GM03348 (cell line): ENCODE measurements at regions not wholly inside any gene's neighbourhood (a gene's known extent, or its start where the extent isn't known, plus 50 kb on each side); places are given as distances from the start of the nearest gene placed in this dataset.

Experiments used
- DNase-seq: peaks from one replicate; pipeline ENCODE4 v3.0.0; 2012; ENCODE audit warnings: low spot score

DNA sequence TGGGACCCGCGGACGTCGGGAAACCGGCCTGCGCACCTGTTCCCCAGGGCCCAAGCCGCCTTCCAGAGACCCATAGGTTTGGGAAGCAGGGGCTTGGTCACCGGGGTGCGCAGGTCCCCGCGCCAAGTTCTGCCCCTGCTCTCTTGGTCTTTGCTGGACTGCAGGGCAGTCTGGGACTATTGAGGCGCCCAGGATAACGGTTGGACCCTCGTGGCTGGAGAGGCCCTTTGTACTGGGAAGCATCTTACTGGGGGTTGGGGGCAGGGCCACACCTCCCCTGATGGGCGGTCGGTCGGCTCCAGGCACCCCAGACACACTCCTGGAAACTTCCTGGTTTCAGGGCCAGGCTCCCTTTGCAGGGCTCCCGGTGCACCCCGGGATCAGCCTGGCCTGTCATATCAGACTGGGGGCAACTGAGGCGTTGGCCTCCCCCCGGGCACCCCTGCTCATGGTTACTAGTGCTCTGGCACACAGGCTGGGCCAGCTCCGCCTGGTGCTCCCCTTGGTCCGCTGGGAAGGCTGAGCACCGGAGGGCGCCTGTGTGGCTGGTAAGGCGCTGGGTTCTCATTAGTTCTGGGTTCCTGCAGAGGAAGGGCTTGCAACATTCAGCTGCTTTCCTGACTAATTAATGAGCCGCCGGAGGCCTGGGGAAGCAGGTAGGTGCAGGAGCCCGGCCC, 1250.5 kb downstream of the BRD1 start:
- no peak for DNase-seq

DNA sequence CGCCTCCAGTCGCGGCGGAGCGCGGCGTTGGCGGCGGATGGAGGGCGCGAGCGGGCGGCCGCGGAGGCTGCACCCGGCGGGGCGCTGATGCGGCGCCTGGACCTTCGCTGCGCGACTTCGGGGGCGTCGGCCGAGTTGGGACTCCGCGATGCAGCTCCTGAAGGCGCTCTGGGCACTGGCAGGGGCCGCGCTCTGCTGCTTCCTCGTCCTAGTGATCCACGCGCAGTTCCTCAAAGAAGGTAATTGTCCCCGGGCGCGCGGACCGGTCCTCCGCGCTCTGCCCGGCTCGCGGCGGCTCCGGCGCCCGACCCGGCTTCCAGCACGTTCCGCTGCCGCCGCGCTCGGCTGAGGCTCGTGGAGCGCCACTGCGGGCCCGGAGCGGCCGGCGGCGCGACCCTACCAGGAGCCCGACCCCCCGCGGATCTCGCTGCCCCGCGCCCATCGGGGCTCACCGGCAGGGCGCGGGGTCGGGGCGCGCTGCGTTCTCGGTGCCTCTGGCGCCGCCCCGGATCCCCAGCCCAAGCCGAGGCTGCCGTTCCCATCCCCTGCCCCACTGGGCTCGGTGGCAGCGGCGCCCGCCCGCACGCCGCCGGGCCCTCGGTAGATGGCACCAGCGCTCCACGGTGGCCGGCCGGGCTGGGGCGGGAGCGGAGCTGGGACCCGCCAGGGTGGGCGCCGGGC, 1251.2 kb downstream of the BRD1 start:
- peak; percentile 86 for DNase-seq

DNA sequence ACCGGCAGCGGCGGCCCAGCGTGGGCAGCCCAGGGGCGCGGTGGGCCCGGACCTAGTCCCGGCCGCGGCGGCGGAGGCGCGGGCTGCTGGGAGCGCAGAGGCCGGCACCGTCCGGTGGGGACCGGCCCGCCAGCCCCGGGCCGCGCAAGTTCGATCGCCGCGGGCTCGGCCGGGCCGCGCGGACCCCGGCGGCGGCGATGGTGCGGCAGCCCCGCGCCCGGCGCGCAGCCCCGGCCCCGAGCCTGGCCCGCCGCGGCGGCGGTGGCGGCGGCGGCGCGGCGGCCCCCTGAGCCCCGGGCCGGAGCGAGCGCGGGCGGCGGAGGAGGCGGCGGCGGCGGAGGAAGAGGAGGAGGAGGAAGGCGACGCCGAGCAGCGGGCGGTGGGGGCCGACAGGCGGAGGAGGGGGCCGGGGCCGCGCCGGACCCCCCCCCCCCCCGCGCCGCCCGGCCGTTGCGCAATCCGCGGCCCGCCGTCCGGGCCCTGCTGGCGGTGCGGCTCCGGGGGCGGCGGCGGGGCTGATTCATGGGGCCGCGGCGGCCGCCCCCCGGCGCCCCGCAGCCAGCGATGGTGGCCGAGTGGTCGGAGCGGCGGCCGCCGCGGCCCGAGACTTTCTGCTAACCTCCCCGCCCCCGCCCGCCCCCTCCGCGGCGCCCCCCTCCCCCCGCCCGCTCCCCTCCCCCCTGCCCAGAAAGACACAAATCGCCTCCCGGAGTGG, 1251.9 kb downstream of the BRD1 start:
- DNase-seq, result peak; percentile 57

DNA sequence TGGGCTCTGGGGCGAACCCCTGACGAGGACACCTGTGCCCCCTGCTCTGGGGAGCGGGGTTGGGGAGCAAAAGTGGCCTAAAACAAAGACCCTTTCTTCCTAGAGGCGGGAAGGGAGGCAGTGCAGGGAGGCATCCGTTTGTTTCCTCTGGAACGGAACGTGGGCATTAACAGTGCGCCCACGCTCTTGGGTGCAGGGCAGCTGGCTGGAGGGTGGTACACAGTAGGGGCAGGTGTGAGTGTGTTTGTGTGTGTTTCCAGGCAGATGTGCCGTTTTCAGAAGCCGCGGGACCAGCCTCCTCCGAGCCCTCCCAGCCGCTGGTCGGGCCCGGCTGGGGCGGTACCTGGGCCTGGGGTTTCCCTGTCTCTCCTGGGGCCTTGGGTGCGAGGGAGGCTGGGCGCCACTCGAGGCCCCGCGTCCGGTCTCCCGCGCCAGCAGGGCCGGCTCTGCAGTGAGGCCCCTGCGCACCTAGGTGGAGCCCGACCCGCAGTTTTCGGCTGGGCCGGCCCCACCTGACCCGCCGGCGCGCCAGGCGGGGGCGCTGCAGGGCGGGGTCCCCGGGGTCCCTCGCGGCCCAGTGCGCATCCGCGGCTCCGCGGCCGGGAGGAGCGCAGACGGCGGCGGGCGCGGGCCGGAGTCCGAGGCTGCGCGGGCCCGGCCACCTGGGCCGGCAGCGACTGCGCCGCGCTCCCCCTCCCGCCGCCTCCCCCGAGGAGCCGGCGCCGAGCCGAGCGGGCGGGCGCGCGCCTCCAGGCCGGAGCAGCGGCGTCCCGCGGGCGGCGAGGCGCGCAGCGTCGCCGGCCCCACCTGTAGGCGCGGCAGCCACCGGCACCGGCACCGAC, 1252.7 kb downstream of the BRD1 start:
- peak; percentile 94 for DNase-seq

DNA sequence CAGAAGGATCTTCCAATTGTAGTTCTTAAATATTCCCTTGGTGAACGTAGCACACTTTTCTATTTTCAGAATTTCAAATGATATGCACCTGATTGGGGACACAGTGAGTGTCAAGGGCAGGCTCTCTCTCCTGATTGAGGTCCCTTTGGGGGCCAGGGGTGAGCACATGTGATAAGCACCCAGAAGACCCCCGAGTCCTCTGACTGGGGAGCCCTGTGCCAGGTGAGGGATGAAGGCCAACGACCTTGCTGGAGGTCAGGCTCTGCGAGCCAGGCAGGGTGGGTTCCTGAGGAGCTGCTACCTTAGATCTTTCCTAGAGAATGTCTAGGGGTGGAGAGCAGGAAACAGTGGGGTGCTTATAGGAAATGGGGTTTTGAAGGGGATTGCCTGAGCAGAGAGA, 1253.9 kb downstream of the BRD1 start:
- DNase-seq, result no peak

DNA sequence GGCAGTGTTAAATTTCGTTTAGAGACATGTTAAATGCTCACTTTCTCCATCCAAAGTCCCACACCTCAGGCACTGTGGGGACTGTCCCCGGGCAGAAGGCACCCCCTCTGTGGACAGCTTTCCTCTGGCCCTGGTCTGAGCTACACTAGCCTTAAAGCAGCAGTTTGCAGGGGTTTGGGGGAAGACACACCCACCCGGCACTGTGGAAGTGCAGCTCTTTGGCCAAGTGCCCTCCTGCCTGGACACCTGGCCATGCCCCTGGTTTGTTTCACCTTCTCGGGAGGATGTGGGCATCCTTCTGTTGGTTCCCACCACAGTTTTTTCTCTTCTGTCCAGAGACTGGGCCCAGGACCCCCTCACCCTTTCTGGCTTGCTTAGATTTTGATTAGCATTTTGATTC, 1254.7 kb downstream of the BRD1 start:
- no peak for DNase-seq

DNA sequence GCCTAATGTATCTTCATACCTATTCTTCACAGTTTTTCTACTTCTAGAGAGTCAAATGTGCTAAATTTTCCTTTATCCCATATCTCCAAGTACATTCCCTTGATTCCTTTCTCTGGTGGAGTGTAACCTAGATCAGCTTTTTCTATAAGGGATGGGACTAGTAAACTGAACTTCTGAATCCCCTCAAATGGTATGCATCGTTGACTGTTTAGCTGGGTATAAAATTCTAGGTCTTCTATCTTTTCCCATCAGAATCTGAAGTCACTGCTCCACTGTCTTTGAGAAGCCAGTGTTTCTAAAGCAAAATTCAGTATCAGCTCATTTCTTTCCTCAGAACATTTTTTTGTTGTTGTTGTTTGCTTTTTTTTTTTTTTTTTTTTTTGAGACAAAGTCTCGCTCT, 1256.8 kb downstream of the BRD1 start:
- DNase-seq, result no peak

DNA sequence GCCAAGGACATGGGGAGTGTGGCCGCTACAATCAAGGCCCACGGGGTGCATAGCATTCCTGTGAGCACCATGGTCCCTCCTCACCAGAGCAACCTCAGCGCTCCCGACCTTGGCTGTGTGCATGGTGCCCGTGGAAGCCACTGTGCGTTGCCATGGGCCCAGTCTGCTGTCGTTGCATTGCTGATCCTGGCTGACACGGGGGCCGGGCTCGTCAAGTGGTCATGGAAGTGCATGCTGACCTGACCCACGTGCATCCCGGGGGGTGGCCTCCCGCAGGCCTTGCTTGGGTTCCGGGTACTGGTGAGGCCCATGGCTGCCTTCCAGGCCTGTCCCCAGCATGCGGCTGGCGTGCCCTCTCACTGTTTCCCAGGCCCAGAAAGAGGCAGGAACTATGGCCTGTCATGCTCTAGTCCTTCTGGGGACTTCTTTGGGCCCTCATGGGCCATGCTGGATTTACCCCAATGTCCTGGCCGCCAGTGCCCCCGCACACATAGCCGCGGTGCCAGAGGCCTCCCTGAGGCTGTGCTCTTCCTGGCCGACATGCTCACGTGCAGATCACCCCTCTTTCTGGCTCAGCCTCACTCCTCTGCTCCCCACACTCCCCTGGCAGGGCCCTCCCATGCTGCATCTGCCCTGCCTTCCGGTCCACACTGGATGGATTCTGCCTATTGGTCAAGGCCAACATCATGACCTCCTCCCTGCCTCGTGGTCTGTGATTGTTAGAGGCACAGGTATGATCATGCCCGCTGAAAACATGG, 1258.0 kb downstream of the BRD1 start:
- no peak for DNase-seq

DNA sequence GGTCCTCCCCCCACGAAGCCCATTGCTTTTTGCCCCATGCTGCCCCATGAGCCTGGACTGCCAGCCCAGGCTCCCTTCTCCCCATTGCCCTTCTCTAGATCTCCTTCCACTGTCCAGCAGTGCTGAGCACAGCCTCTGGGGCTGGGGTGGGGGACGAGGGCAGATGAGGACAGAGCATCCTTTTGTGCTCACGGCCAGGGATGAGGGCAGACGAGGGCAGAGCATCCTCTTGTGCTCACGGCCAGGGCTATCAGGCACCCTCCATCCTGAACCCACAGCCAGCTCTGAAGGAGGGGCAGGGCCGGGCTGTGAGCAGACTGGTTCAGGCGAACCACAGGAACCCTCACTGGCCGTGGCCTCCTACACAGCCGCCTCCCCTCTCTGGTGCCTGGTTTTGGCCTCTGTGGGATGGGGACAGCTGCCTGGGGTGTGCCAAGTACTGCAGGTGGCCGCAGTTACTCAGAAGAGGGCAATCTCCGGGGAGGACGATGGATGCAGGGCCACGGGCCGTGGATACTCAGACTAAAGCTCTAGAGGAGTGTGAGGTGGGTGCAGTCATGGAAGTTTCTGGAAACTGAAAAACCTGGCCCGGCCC, 1258.8 kb downstream of the BRD1 start:
- no peak for DNase-seq

DNA sequence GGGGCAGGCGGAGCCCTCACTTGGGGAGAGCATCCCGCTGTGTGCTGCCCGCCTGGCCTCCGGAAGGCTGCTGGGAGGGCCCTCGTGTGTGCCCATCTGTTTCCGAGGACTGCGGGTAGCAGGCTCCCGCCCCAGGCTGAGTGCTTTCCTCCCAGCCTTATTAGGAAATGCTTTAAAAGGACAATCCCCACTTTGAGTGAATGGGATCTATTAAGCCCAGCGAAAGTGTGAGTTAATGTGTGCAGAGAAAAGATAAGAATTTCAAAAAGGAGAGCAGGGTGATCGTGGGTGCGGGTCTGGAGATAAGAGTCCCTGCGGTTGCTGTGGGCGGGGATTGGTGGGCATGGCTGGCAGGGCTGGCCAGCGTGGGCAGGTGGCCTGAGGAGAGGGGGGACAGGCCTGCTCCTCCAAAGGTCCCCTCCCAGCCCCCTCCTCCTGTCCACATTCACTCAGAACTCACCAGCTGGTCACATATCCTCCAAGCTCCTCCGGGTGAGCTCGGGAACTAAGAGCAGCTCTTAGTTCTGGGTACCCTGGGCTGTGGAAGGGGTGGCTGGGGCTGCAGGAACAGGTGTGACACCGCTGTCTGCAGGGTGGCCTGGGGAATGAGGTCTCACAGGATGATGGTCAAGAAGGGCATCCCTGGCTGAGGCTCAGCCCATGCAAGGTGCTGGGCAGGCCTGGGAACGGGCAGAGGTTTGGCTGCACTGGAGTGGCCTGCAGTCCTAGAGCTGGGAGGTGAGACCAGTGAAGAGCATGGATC, 1260.3 kb downstream of the BRD1 start:
- peak; percentile 87 for DNase-seq

DNA sequence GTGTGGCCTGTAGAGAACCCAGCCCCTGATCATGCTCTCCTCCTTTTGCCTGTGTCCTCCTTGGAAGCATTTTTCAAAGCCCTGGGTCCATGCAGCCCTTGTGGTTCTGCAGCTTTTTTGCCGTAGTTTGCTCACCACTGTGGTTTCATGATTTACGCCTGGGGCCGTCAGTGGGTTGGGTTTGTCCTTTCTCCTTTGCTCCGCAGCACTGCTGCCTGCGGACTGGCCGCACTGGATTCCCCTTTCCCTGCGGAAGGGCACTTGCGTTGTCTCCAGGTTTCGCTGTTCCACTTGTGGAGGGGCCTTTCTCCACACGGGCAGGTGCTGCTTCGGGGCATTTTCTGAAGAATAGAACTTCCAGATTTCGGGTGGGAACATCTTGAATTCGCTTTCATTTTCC, 1260.9 kb downstream of the BRD1 start:
- DNase-seq, result peak; percentile 76

DNA sequence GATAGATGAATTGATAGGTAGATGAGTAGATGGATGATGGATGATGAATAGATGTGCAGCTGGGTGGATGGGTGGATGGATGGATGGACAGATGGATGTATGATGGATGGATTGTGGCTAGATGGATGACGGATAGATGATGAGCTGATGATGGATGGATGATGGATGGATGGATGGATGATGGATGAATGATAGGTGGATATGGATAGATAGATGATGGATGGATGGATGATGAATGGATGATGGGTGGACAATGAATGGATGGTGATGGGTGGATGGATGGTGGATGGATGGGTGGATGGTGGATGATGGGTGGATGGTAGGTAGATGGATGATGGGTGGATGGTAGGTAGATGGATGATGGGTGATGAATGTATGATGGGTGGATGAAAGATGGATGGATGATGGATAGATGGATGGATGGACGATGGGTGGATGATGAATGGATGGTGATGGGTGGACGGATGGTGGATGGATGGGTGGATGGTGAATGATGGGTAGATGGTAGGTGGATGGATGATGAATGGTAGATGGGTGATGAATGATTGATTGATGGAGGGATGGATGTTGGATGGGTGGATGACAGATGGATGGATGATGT, 1261.7 kb downstream of the BRD1 start:
- DNase-seq, result no peak

DNA sequence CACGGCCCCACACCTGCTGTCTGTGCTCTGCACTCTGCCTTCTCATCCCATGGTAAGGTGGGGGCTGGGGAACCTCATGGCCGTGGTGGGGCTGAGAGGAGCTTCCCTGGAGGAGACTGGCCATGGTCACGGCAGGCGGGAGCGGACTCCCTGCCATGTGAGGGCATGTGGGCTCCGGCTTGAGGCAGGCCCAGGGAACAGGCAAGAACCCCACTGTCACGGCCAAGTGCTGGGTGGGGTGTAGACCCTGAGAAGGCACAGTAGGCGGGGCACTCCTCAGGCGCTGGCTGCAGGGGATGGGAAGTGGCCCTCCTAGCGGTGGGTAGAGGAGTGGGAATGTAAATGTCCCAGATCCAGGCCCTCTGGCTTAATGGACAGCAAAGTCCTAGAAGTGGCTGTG, 1262.7 kb downstream of the BRD1 start:
- DNase-seq, result no peak

DNA sequence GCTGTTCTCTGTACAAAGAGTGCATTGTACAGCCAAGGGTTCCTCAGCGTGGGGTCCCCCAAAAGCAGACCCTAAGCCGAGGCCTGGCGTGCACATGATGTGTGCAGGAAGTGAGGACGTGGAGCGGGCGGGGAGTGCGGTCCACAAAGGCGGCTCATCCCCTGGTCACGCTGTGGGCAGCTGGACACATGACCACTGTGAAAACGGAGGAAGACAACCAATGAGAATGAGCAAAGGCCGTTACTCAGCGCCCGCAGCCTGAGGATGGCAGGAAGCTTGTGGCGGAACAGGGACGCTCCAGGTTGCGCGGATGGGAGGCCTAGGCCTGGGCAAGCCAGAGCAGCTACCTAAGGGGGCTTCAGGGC, 1263.7 kb downstream of the BRD1 start:
- no peak for DNase-seq

DNA sequence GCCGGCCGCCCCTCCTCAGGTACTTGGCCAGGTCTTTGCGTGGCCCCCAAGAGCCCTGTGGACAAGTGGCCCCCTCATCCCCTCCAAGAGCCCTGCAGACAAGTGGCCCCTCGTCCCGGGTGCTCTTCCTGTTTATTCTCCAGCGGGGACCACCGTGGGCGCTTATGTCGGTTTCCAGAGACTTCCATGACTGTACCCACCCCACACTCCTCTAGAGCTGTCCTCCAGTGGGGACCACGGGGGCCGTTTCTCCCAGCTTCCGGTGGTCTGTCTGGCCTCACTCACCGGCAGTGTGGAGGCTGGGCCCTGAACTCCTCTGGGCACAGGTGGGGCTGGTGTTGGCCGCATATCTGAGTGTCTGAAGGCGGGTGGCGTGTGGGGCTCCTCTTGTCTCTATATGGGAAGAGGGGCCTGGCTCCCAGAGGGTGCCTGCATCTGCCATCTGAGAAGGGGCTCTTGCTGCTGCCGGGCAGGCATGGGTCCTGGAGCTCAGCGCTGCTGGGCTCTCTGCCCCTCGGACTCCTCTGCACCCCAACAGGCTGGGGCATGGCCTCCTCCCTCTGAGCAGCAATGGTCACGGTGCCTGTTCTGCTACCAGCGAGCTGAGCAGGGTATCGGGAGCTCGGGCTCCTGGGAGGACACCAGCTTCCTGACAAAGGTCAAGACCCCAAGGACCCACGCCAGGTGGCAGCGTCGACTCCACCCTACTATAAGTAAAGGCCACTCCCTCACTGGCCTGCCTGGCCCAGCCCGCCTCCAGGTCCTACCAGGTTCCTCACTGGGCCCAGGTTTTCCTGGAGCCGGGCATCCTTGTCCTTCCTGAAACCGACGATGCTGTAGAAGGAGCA, 1264.3 kb downstream of the BRD1 start:
- no peak for DNase-seq

DNA sequence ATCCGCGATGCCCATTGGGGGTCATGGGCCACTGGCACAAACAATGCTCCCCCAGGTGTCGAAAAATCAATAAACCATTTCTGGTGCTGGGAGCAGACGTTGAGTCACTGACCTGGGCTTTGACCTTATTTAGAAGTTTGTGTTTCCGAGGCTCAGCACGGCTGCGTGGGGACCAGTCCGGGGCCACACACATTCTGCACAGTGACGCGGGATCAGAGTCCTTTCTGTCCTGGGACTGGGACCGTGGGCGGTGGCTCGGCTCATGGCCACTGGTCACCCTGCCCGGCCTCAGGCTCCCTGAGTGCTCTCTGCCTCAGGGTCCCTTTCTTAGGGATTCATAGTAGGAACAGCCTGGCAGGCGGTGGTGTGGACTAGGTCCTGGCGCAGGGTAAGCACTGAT, 1266.0 kb downstream of the BRD1 start:
- no peak for DNase-seq

DNA sequence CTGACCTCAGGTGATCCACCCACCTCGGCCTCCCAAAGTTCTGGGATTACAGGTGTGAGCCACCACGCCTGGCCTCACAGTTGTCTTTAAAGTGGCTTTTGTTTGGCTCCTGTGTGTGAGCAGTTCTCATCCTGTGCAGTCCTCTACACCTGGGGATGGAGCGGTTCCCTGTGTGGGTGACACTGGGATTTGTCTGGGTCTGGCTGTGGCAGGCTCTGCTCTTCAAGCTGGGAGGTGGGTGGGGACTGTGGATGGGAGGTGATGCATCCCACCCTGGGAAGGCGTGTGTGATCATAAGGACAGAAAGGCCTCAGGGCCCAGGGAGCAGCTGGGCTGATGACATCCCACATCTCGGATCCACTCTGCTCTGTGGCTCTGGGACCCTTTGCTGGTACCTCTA, 1266.8 kb downstream of the BRD1 start:
- DNase-seq, result no peak

DNA sequence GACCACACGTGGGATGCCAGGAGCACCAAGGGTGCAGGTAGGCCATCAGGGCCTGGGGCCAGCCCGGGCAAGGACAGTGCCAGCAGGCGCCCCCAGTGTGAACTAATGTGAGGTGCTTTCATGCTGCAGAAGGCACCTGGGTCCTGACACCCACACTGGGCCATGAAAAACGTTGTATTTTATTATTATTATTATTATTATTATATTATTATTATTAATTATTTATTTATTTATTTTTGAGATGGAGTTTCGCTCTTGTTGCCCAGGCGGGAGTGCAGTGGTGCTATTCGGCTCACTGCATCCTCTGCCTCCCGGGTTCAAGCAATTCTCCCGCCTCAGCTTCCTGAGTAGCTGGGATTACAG, 1267.3 kb downstream of the BRD1 start:
- DNase-seq, result no peak

DNA sequence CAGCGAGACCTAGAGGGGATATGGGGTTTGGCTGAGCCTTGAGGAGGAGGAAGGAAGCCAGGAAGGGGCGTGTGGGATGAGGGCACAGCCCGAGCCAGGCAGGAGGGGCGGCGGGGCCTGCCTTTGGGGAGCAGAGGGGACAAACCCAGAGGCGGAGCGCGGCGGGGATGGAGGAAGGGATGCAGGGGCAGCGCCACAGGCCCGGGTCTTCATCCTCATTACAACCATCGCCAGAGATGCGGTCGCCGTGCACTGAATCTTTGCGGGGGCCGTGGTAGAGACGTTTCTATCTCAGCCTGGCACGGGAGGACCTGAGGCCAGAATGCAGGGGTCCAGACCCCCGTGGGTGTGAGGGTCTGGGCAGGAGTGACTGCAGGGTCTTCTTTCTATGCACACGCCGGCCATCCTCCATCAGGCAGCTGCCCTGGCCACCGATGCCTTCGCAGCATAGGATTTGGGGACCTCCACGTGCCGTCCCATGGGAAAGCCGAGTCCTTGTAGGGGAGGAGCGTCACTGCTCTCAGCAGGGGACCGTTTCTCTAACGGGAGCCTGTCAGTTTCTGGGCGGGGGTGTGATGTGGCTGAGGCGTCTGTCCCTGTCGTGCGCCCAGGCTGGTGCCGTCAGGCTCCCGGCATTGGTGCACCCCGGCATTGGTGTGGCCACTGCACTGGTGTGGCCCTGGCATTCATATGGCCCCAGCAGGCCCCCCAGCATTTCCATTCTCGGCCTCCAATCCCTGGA, 1267.9 kb downstream of the BRD1 start:
- DNase-seq, result no peak
